Activated T-cell treated with anti-CD3 and anti-CD28 coated beads, Interleukin-2, amount 50 U/mL, for 48 hours (primary cell): ENCODE measurements at regions not wholly inside any gene's neighbourhood (a gene's known extent, or its start where the extent isn't known, plus 50 kb on each side); places are given as distances from the start of the nearest gene placed in this dataset.
"Not testable (repeated sequence)": the region's sequence is repeated elsewhere in the genome, so short reads cannot be mapped to it uniquely, and the experiment has no call there.

Experiments used
- DNase-seq, 2 experiments: peaks; one replicate each; pipeline ENCODE4 v3.0.0-alpha.2; 2020

- DNase-seq, result no peak
Observed at GRCh38 chr17:31609996-31610910, 218.8 kb downstream of the RAB11FIP4 start.

GRCh38 chr17:31609331-31609730 is 217.9 kb downstream of the RAB11FIP4 start:
- no peak for DNase-seq

- DNase-seq, result no peak
Observed at GRCh38 chr17:31608659-31609254, 217.3 kb downstream of the RAB11FIP4 start.

- DNase-seq, result no peak
Observed at GRCh38 chr17:31605761-31606160, 214.3 kb downstream of the RAB11FIP4 start.

- no peak for DNase-seq
Observed at GRCh38 chr17:31604936-31605335, 213.5 kb downstream of the RAB11FIP4 start.

- DNase-seq, result not testable (repeated sequence)
Observed at GRCh38 chr17:31600144-31600543, 208.7 kb downstream of the RAB11FIP4 start.

- no peak for DNase-seq
Observed at GRCh38 chr17:31598921-31599571, 207.6 kb downstream of the RAB11FIP4 start.

- DNase-seq, result no peak
Observed at GRCh38 chr17:31598399-31598782, 206.9 kb downstream of the RAB11FIP4 start.

GRCh38 chr17:31597646-31598398 is 206.3 kb downstream of the RAB11FIP4 start:
- no peak for DNase-seq

- DNase-seq, result peak; percentile 35 to 55
Observed at GRCh38 chr17:31596382-31597323, 205.2 kb downstream of the RAB11FIP4 start.

GRCh38 chr17:31595666-31596381 is 204.3 kb downstream of the RAB11FIP4 start:
- no peak for DNase-seq

- no peak for DNase-seq
Observed at GRCh38 chr17:31595076-31595475, 203.6 kb downstream of the RAB11FIP4 start.

GRCh38 chr17:31594416-31594815 is 202.9 kb downstream of the RAB11FIP4 start:
- DNase-seq, result no peak

GRCh38 chr17:31593806-31594205 is 202.3 kb downstream of the RAB11FIP4 start:
- no peak for DNase-seq

GRCh38 chr17:31591924-31592323 is 200.4 kb downstream of the RAB11FIP4 start:
- DNase-seq, result no peak

- DNase-seq, result no peak
Observed at GRCh38 chr17:31588512-31588911, 197.0 kb downstream of the RAB11FIP4 start.

- DNase-seq, result no peak
Observed at GRCh38 chr17:31588034-31588433, 196.6 kb downstream of the RAB11FIP4 start.
